KMS-11 (cell line): ENCODE measurements at regions not wholly inside any gene's neighbourhood (a gene's known extent, or its start where the extent isn't known, plus 50 kb on each side); places are given as distances from the start of the nearest gene placed in this dataset.

Experiments
- H2AFZ ChIP-seq: fragments of 200-600 bp; sonication (generic); 2 replicates; pipeline ENCODE4 v1.6.1; 2016; ENCODE audit warnings: antibody characterized with exemption, mixed run types, low read depth
- H3K27ac ChIP-seq: fragments of 200-600 bp; sonication (generic); 2 replicates; pipeline ENCODE4 v1.6.1; 2016; ENCODE audit warnings: mild to moderate bottlenecking, mixed run types
- H3K27me3 ChIP-seq: fragments of 200-600 bp; sonication (generic); 2 replicates; pipeline ENCODE4 v1.6.1; 2017; ENCODE audit warnings: mild to moderate bottlenecking, low read depth, mixed run types, moderate library complexity; ENCODE audit not compliant: insufficient read depth
- H3K36me3 ChIP-seq: fragments of 200-600 bp; sonication (generic); 2 replicates; pipeline ENCODE4 v1.6.1; 2017; ENCODE audit warnings: mild to moderate bottlenecking, mixed run types; ENCODE audit not compliant: insufficient read depth
- H3K4me1 ChIP-seq: fragments of 200-600 bp; sonication (generic); 2 replicates; pipeline ENCODE4 v1.6.1; 2016; ENCODE audit warnings: mild to moderate bottlenecking, low read depth, mixed run types; ENCODE audit not compliant: poor library complexity, severe bottlenecking
- H3K4me2 ChIP-seq: fragments of 200-600 bp; sonication (generic); 2 replicates; pipeline ENCODE4 v1.7.0; 2016; ENCODE audit warnings: mild to moderate bottlenecking, mixed run types
- H3K4me3 ChIP-seq: fragments of 200-600 bp; sonication (generic); IDR thresholded peaks from 2 replicates; pipeline ENCODE4 v1.6.1; 2017; ENCODE audit warnings: low read depth, low read length, mixed read lengths; ENCODE audit not compliant: insufficient read depth
- H3K79me2 ChIP-seq: fragments of 200-600 bp; sonication (generic); 2 replicates; pipeline ENCODE4 v1.6.1; 2016; ENCODE audit warnings: low read depth, mixed run types; ENCODE audit not compliant: insufficient read depth
- H3K9ac ChIP-seq: fragments of 200-600 bp; sonication (generic); 2 replicates; pipeline ENCODE4 v1.6.1; 2016; ENCODE audit warnings: mild to moderate bottlenecking, mixed run types
- H4K20me1 ChIP-seq: fragments of 200-600 bp; sonication (generic); 2 replicates; pipeline ENCODE4 v1.6.1; 2016; ENCODE audit warnings: mild to moderate bottlenecking, mixed run types; ENCODE audit not compliant: insufficient read depth
- CTCF ChIP-seq: fragments of 200-600 bp; sonication (generic); conservative IDR thresholded peaks from 2 replicates; pipeline ENCODE4 v1.6.1; 2017; ENCODE audit warnings: low read depth, mild to moderate bottlenecking, antibody characterized with exemption, low read length, moderate library complexity, mixed read lengths

- no peaks in the 10 kb centered on the region for H4K20me1 ChIP-seq
- no peak overlapping the region for H3K4me2 ChIP-seq
- no peak overlapping the region for H2AFZ ChIP-seq
- no peak overlapping the region for H3K9ac ChIP-seq
- TF ChIP-seq CTCF, result no peak
- H3K27ac ChIP-seq, result no peak overlapping the region
- no peak overlapping the region for H3K4me3 ChIP-seq
- no peaks in the 10 kb centered on the region for H3K4me1 ChIP-seq
- no peaks in the 10 kb centered on the region for H3K27me3 ChIP-seq
- H3K79me2 ChIP-seq, result no peaks in the 10 kb centered on the region
- H3K36me3 ChIP-seq, result no peaks in the 10 kb centered on the region
Observed at GRCh38 chr3:6522191-6522590, 338.7 kb upstream of the GRM7 start.

GRCh38 chr3:6523043-6523442 lies 337.9 kb upstream of the GRM7 start:
- H3K4me2 ChIP-seq, result no peak overlapping the region
- H3K4me1 ChIP-seq, result no peaks in the 10 kb centered on the region
- TF ChIP-seq CTCF, result no peak
- no peaks in the 10 kb centered on the region for H3K27me3 ChIP-seq
- no peaks in the 10 kb centered on the region for H4K20me1 ChIP-seq
- no peaks in the 10 kb centered on the region for H3K36me3 ChIP-seq
- H3K4me3 ChIP-seq, result no peak overlapping the region
- H3K9ac ChIP-seq, result no peak overlapping the region
- H2AFZ ChIP-seq, result no peak overlapping the region
- H3K79me2 ChIP-seq, result no peaks in the 10 kb centered on the region
- H3K27ac ChIP-seq, result no peak overlapping the region

GRCh38 chr3:6524479-6524878 lies 336.4 kb upstream of the GRM7 start:
- Histone ChIP-seq H2AFZ (no peak overlapping the region), H3K36me3 (no peaks in the 10 kb centered on the region), H3K4me3 (no peak overlapping the region), H3K9ac (no peak overlapping the region), H3K4me1 (no peaks in the 10 kb centered on the region), H3K27ac (no peak overlapping the region), H3K27me3 (no peaks in the 10 kb centered on the region), H4K20me1 (no peaks in the 10 kb centered on the region), H3K79me2 (no peaks in the 10 kb centered on the region), H3K4me2 (no peak overlapping the region)
- TF ChIP-seq CTCF, result no peak

- no peaks in the 10 kb centered on the region for H3K4me1 ChIP-seq
Observed at GRCh38 chr3:6526321-6526720, 334.6 kb upstream of the GRM7 start.

More at GRCh38 chr3:6526321-6526720, 334.6 kb upstream of the GRM7 start:
- no peaks in the 10 kb centered on the region for H3K27me3 ChIP-seq
- no peaks in the 10 kb centered on the region for H4K20me1 ChIP-seq
- H2AFZ ChIP-seq, result no peak overlapping the region
- no peak overlapping the region for H3K4me3 ChIP-seq
- TF ChIP-seq CTCF, result no peak
- H3K79me2 ChIP-seq, result no peaks in the 10 kb centered on the region
- no peak overlapping the region for H3K9ac ChIP-seq
- no peaks in the 10 kb centered on the region for H3K36me3 ChIP-seq
- H3K27ac ChIP-seq, result no peak overlapping the region
- H3K4me2 ChIP-seq, result no peak overlapping the region
